ENCODE measurements at regions not wholly inside any gene's neighbourhood (a gene's known extent, or its start where the extent isn't known, plus 50 kb on each side); places are given as distances from the start of the nearest gene placed in this dataset.

DNA sequence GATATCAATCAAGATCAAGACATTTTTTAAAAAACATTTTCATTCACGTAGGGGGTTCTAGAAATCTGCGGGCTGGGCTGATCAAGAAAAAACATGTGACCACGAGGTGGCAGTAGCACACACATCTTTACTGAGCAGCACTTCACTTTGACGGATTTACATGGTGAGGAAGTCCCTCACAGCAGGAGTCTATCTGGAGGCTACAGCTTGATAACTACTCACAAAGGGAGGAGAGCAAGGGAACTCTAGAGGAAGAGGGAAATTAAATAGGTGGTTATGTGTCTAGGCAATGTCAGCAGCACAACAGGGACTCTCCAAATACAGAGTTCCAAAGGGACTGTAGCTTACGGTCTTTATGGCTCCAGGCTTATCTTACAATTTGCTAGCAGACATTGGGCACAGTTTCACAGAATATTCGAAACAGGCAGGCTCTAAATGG, 248.1 kb downstream of the DPY19L2 start:
- DNase-seq (ENCODE audit: low read depth), result peak; percentile 66
- in situ Hi-C loops (cut with HindIII; ENCODE audit: low pct_unique_long_range_greater_than_20kb, low sequenced_read_pairs), result no loop called here

DNA sequence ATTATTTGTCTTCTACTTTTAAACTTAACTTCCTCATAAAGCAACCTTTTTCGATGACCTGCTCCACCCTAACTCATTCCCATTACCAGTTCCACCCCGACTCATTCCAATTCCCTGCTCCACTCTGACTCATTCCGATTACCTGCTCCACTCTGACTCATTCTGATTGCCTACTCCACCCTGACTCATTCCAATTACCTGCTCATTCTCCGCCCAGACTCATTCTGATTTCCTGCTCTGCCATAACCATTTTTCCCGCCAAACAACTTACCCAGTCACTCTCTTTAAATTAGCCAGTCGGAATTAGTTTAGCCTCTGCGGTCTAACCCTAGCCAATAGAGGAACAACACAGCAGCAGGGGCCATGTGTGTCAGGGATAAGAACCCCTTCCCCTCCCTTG, 249.1 kb downstream of the DPY19L2 start:
- in situ Hi-C loops (cut with HindIII; ENCODE audit: low pct_unique_long_range_greater_than_20kb, low sequenced_read_pairs), result no loop called here
- DNase-seq (ENCODE audit: low read depth), result peak; percentile 66

DNA sequence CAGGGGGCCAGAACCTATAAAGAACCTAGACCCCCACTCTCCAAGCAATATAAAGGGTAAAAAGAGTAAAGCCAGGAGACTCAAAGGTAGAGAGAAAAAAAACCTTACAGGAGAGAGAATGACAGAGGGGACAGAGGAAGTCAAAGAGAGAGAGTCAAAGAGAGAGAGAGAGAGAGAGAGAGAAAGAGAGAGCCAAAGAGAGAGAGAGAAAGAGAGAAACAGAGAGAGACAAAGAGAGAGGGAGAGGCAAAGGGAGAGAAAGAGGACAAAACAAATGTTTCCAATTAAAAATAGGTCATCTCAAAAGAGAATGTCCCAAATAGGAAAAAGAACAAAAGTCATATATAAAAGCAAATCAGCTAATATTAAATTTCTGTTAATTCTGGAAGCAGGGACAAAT, 251.5 kb downstream of the DPY19L2 start:
- in situ Hi-C loops (cut with HindIII; ENCODE audit: low pct_unique_long_range_greater_than_20kb, low sequenced_read_pairs), result no loop called here
- no peak for DNase-seq (ENCODE audit: low read depth)

DNA sequence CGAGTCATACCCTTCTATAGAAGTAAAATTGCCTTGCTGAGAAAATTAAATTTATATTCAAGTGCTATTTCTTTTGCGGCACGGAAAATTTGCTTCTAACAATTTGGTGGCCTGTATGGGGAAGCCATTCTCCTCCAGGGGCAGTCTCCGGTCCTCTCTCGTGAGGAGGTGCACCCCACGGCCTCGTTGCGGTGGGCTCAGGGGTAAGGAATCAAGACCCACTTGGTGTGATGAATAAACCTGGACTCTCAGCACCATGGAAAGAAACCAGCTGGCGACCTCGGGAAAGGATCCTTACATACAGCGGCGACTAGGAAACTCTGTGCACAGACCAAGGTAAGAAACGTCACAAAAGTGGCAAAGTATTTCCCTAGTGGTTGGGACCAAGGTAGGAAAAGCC, 252.9 kb downstream of the DPY19L2 start:
- no peak for DNase-seq (ENCODE audit: low read depth)
- in situ Hi-C loops (cut with HindIII; ENCODE audit: low pct_unique_long_range_greater_than_20kb, low sequenced_read_pairs), result no loop called here

GRCh38 chr12:63410197-63410596, 258.1 kb downstream of the DPY19L2 start:
- DNase-seq (ENCODE audit: low read depth), result no peak
- in situ Hi-C loops (cut with HindIII; ENCODE audit: low pct_unique_long_range_greater_than_20kb, low sequenced_read_pairs), result no loop called here

DNA sequence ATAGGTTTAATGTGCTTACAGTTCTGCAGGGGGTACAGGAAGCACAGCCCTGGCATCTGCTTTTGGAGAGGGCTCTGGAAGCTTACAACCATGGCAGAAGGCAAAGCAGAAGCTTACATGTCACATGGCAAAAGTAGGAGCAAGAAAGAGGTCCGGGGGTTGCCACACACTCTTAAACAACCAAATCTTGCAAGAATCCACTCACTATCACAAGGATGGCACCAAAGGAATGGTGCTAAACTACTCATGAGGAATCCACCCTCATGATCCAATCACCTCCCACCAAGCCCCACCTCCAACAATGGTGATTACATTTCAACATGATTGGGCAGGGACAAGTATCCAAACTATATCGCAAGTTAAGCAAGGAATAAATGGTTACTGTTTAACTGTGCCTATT, 255.8 kb upstream of the AVPR1A start:
- no peak for DNase-seq (ENCODE audit: low read depth)
- in situ Hi-C loops (cut with HindIII; ENCODE audit: low pct_unique_long_range_greater_than_20kb, low sequenced_read_pairs), result no loop called here

DNA sequence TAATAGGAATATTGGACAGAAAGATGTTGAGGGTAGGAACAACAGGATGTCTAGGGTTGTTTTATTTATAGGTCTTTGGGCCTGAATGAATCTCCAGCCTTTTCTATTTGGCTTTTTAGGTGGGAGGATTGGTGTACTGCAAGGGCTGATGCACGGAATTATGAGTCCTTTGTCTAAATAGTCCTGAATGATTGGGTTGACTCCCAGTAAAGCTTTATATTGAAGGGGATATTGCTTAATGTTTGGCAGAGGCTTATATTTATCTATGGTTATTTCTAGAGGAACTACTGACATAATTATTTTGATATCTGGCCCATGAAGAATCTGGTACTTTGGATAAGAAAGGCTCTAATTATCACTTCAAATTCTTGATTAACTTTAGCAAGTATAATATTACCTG, 253.6 kb upstream of the AVPR1A start:
- in situ Hi-C loops (cut with HindIII; ENCODE audit: low pct_unique_long_range_greater_than_20kb, low sequenced_read_pairs), result no loop called here
- no peak for DNase-seq (ENCODE audit: low read depth)

- in situ Hi-C loops (cut with HindIII; ENCODE audit: low pct_unique_long_range_greater_than_20kb, low sequenced_read_pairs), result no loop called here
- no peak for DNase-seq (ENCODE audit: low read depth)
Measured at GRCh38 chr12:63403256-63403655, 252.3 kb upstream of the AVPR1A start.

- in situ Hi-C loops (cut with HindIII; ENCODE audit: low pct_unique_long_range_greater_than_20kb, low sequenced_read_pairs), result no loop called here
- DNase-seq (ENCODE audit: low read depth), result peak; percentile 74
Measured at GRCh38 chr12:63400718-63401117, 249.7 kb upstream of the AVPR1A start.

GRCh38 chr12:63400318-63400717, 249.3 kb upstream of the AVPR1A start:
- in situ Hi-C loops (cut with HindIII; ENCODE audit: low pct_unique_long_range_greater_than_20kb, low sequenced_read_pairs), result no loop called here
- no peak for DNase-seq (ENCODE audit: low read depth)

DNA sequence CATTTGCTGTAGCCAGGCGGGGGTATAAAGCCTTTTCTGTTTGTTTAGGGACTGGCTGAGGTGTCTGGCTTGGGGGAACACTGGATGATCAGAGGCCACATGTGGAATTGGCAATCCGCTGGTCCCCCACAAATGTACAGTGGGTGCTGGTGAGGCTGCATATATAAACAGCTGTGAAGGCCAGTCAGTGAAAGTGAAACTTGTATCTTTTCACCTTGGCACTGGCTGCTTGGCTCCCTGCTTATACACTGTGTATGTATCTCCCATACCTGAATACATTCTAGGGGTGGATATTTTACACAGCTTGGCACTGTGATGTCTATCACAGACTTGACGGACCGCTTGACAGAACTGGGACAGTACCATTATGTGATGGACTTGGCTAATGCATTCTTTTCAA, 246.8 kb upstream of the AVPR1A start:
- DNase-seq (ENCODE audit: low read depth), result no peak
- in situ Hi-C loops (cut with HindIII; ENCODE audit: low pct_unique_long_range_greater_than_20kb, low sequenced_read_pairs), result no loop called here

DNA sequence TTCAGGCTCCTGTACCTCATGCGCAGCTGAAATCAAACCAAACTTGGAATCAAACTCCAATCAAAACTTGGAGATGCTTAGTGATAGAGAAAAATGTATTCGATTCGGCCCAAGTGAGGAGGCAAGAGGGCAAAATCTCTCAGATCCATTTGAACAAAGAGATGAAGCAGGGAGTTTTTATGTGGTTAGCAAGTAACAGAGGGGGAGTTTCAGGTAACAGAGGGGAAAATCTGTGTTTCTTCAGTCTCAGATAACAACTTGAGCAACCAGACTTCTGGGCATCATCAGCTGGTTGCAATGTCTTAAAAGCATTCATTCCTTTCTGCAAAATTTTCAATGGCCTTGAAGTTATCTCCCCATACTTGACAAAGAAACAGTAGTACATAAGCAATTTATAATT, 245.1 kb upstream of the AVPR1A start:
- no peak for DNase-seq (ENCODE audit: low read depth)
- in situ Hi-C loops (cut with HindIII; ENCODE audit: low pct_unique_long_range_greater_than_20kb, low sequenced_read_pairs), result no loop called here

GRCh38 chr12:63394983-63395382, 244.0 kb upstream of the AVPR1A start:
- in situ Hi-C loops (cut with HindIII; ENCODE audit: low pct_unique_long_range_greater_than_20kb, low sequenced_read_pairs), result no loop called here
- no peak for DNase-seq (ENCODE audit: low read depth)

GRCh38 chr12:63394349-63394748, 243.3 kb upstream of the AVPR1A start:
- DNase-seq (ENCODE audit: low read depth), result no peak
- in situ Hi-C loops (cut with HindIII; ENCODE audit: low pct_unique_long_range_greater_than_20kb, low sequenced_read_pairs), result no loop called here

- in situ Hi-C loops (cut with HindIII; ENCODE audit: low pct_unique_long_range_greater_than_20kb, low sequenced_read_pairs), result no loop called here
- no peak for DNase-seq (ENCODE audit: low read depth)
Measured at GRCh38 chr12:63389211-63389610, 238.2 kb upstream of the AVPR1A start.

GRCh38 chr12:63387771-63388170, 236.8 kb upstream of the AVPR1A start:
- in situ Hi-C loops (cut with HindIII; ENCODE audit: low pct_unique_long_range_greater_than_20kb, low sequenced_read_pairs), result no loop called here
- peak; percentile 51 for DNase-seq (ENCODE audit: low read depth)

- in situ Hi-C loops (cut with HindIII; ENCODE audit: low pct_unique_long_range_greater_than_20kb, low sequenced_read_pairs), result no loop called here
- DNase-seq (ENCODE audit: low read depth), result no peak
Measured at GRCh38 chr12:63382930-63383329, 231.9 kb upstream of the AVPR1A start.

DNA sequence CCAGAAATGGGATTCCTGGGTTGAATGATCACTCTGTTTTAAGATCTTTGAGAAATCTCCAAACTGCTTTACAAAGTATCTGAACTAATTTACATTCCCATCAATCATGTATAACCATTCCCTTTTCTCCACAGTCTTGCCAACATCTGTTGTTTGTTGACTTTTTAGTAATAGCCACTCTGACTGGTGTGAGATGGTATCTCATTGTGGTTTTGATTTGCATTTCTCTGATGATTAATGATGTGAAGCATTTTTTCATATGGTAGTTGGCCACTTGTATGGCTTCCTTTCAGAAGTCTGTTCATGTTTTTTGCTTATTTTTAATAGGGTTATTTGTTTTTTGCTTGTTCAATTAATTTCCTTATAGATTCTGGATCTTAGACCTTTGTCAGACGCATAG, 211.8 kb upstream of the AVPR1A start:
- in situ Hi-C loops (cut with HindIII; ENCODE audit: low pct_unique_long_range_greater_than_20kb, low sequenced_read_pairs), result no loop called here
- DNase-seq (ENCODE audit: low read depth), result peak; percentile 65

- DNase-seq (ENCODE audit: low read depth), result no peak
- in situ Hi-C loops (cut with HindIII; ENCODE audit: low pct_unique_long_range_greater_than_20kb, low sequenced_read_pairs), result no loop called here
Measured at GRCh38 chr12:63362166-63362565, 211.2 kb upstream of the AVPR1A start.

DNA sequence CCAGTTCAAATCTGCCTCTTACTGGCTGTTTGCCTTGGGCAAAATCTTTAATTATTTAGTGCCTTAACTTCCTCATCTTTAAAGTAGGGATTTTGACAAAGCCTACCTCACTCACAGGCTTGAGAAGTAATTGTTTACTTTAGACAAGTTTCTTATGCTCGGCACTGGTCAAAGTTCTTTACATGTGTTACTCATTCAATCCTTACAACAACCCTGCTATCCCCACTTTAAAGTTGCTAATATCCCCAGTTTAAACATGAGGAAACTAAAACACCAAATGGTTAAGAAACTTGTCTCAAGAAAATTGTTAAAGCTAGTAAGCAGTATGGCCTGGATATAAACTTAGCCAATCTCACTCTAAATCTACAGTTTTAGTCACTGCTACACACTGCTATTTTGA, 204.0 kb upstream of the AVPR1A start:
- no peak for DNase-seq (ENCODE audit: low read depth)
- in situ Hi-C loops (cut with HindIII; ENCODE audit: low pct_unique_long_range_greater_than_20kb, low sequenced_read_pairs), result no loop called here

DNA sequence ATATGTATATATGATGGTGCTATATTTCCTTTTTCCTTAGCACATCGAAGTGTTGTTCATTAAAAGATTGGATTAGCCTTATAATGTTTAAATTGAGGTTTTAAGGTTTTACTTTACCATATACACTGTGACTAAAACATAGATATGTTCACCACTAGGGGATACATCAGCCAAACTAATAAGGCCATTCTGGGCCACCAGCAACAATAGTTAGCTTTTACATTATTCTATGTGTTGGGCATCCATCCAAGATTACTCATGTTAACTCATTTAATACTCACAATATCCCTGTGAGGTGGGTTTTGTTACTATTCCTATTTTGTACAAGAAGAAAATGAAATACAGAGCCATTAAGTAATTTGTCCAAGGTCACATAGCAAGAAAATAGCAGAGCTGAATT, 202.6 kb upstream of the AVPR1A start:
- in situ Hi-C loops (cut with HindIII; ENCODE audit: low pct_unique_long_range_greater_than_20kb, low sequenced_read_pairs), result no loop called here
- peak; percentile 33 for DNase-seq (ENCODE audit: low read depth)

All from Caki2 (cell line).